ENCODE measurements at regions not wholly inside any gene's neighbourhood (a gene's known extent, or its start where the extent isn't known, plus 50 kb on each side); places are given as distances from the start of the nearest gene placed in this dataset.
A peak's percentile ranks its signal among the peaks of the same experiment; 100 is the strongest.

- ATAC-seq (ENCODE audit: low read depth): no peak
Observed at GRCh38 chr14:71418532-71419245, 511.4 kb downstream of the PCNX1 start.

More at GRCh38 chr14:71418532-71419245, 511.4 kb downstream of the PCNX1 start:
- BruUV-seq (replicated peaks): no TSS peak
- H2BK120ac ChIP-seq (ENCODE audit: low read depth, low read length): no peak overlapping the region
- H2BK15ac ChIP-seq (ENCODE audit: low read depth, low read length): no peak overlapping the region
- no peak overlapping the region for H3K56ac ChIP-seq (ENCODE audit: extremely low read depth, insufficient read depth, low read length)
- H3K27ac ChIP-seq (ENCODE audit: insufficient read depth, low read length): no peak overlapping the region
- H4K91ac ChIP-seq (ENCODE audit: insufficient read depth, low read depth, low read length): no peak overlapping the region
- H2BK5ac ChIP-seq (ENCODE audit: low read depth, low read length, poor library complexity, severe bottlenecking): no peak overlapping the region
- H3K9ac ChIP-seq (ENCODE audit: low read depth, low read length): no peak overlapping the region
- H4K20me1 ChIP-seq (ENCODE audit: insufficient read depth, low read length): no peaks in the 10 kb centered on the region; the same call in 1 of the 2 replicates
- peaks cover 7% of the 10 kb centered on the region for H3K4me1 ChIP-seq (ENCODE audit: control insufficient read depth, insufficient read depth, low read length)
- ChIA-PET POLR2A (ENCODE audit: unreplicated experiment) (no interaction called here), CTCF (no interaction called here)
- peaks cover 27 to 50% of the 10 kb centered on the region in 2 experiments for H3K79me1 ChIP-seq (ENCODE audit: low read depth in 1 of 2, low read length in 2 of 2)
- dilution Hi-C loops (cut with HindIII; ENCODE audit: low sequenced_read_pairs, unreplicated experiment) (no loop called here), in situ Hi-C loops (cut with MboI; ENCODE audit: low sequenced_read_pairs) (no loop called here), intact Hi-C loops (cut with micrococcal nuclease) (no loop called here)
- no peaks in the 10 kb centered on the region for H3K9me3 ChIP-seq (ENCODE audit: control insufficient read depth, insufficient read depth, low read length)
- TF ChIP-seq CHD1 (IDR thresholded peaks at IDR 0.05; ENCODE audit: low read depth, low read length) (no peak), CEBPB (IDR thresholded peaks at IDR 0.05; ENCODE audit: low read depth, low read length) (no peak), CTCF (conservative IDR thresholded peaks at IDR 0.05; ENCODE audit: low read depth, low read length) (no peak), NFE2L2 (IDR thresholded peaks at IDR 0.05; ENCODE audit: low read depth, low read length) (no peak), POLR2A (IDR thresholded peaks at IDR 0.05; ENCODE audit: low read depth, low read length) (no peak), ELK1 (IDR thresholded peaks at IDR 0.05; ENCODE audit: borderline replicate concordance, low read depth, low read length) (no peak), RCOR1 (IDR thresholded peaks at IDR 0.05; ENCODE audit: insufficient replicate concordance, low read length) (no peak), MXI1 (IDR thresholded peaks at IDR 0.05; ENCODE audit: borderline replicate concordance, low read depth, low read length) (no peak), RAD21 (IDR thresholded peaks at IDR 0.05; ENCODE audit: low read length) (no peak), MAFK (IDR thresholded peaks at IDR 0.05; ENCODE audit: low read depth, low read length) (no peak), MAZ (IDR thresholded peaks at IDR 0.05; ENCODE audit: borderline replicate concordance, low read depth, low read length) (no peak), SMC3 (IDR thresholded peaks at IDR 0.05; ENCODE audit: low read depth, low read length) (no peak), USF2 (IDR thresholded peaks at IDR 0.05; ENCODE audit: low read depth, low read length) (no peak), FOS (IDR thresholded peaks at IDR 0.05; ENCODE audit: low read depth, low read length) (no peak), RFX5 (IDR thresholded peaks at IDR 0.05; ENCODE audit: low read depth, low read length) (no peak), BHLHE40 (IDR thresholded peaks at IDR 0.05; ENCODE audit: low read depth, low read length) (no peak)
- H2AK9ac ChIP-seq (replicated peaks; ENCODE audit: low read depth, low read length, poor library complexity): no peak overlapping the region
- no peak overlapping the region for H3K18ac ChIP-seq (ENCODE audit: low read depth, low read length)
- H3K4me3 ChIP-seq (ENCODE audit: insufficient read depth, low read depth, low read length): no peak overlapping the region
- H3K27me3 ChIP-seq (ENCODE audit: control insufficient read depth, insufficient read depth, low read length): no peaks in the 10 kb centered on the region
- WGBS, 2 experiments (ENCODE audit: extremely low coverage in 2 of 2, insufficient read length in 1 of 2): 100% methylated on average over 1 of the region's 10 CpGs; no CpG with 5 or more reads in 1 of the 2 experiments
- no peak overlapping the region for H3K4me2 ChIP-seq (ENCODE audit: low read depth, low read length)
- no peak overlapping the region for H4K8ac ChIP-seq (ENCODE audit: low read depth in 2 of 2, low read length in 2 of 2)
- H3K23ac ChIP-seq (ENCODE audit: low read depth, low read length): no peak overlapping the region
- H4K5ac ChIP-seq (ENCODE audit: low read depth, low read length): peak overlapping the region; percentile 11; the same call in 1 of the 2 replicates
- H3K4ac ChIP-seq (ENCODE audit: low read depth, low read length): no peak overlapping the region
- no peak overlapping the region for H3K14ac ChIP-seq (replicated peaks; ENCODE audit: low read depth, low read length)
- no peak overlapping the region for H2BK20ac ChIP-seq (ENCODE audit: low read depth, low read length)
- H2AK5ac ChIP-seq (ENCODE audit: low read depth, low read length): 0 out of 2 replicates have a peak overlapping the region, but pooled peaks have one; percentile 24
- no peaks in the 10 kb centered on the region; the same call in 1 of the 2 replicates for H3K36me3 ChIP-seq (ENCODE audit: control insufficient read depth, insufficient read depth, low read length)
- H2AFZ ChIP-seq (replicated peaks; ENCODE audit: low read length, poor library complexity): no peak overlapping the region
- H3K9me1 ChIP-seq (ENCODE audit: insufficient read depth, low read length): peaks cover 3% of the 10 kb centered on the region; the same call in 1 of the 2 replicates
- DNase-seq: no peak
